ENCODE measurements at regions not wholly inside any gene's neighbourhood (a gene's known extent, or its start where the extent isn't known, plus 50 kb on each side); places are given as distances from the start of the nearest gene placed in this dataset.

GRCh38 chr13:109395014-109395413 is 391.4 kb downstream of the IRS2 start:
- no peak for TF ChIP-seq CTCF (IDR thresholded peaks at IDR 0.05 in 2 of 3, conservative IDR thresholded peaks at IDR 0.05 in 1 of 3; ENCODE audit: control insufficient read depth in 2 of 3, extremely low read depth in 1 of 3, insufficient read depth in 1 of 3, low read depth in 3 of 3, low read length in 3 of 3)
- no peak for TF ChIP-seq NRF1 (conservative IDR thresholded peaks at IDR 0.05; ENCODE audit: low read depth, low read length)
- TF ChIP-seq POLR2AphosphoS5 (IDR thresholded peaks at IDR 0.05; ENCODE audit: low read length): no peak

All from GM12878 (cell line).